Immature natural killer cell (primary cell): ENCODE measurements at regions not wholly inside any gene's neighbourhood (a gene's known extent, or its start where the extent isn't known, plus 50 kb on each side); places are given as distances from the start of the nearest gene placed in this dataset.
"Not testable (repeated sequence)": the region's sequence is repeated elsewhere in the genome, so short reads cannot be mapped to it uniquely, and the experiment has no call there.

ENCODE experiments used
- DNase-seq, 3 donors: peaks; one replicate each; pipeline ENCODE4 v3.0.0; 2022; ENCODE audit warnings: mixed read lengths in 1 of 3
- H3K27ac Mint-ChIP-seq, 6 donors: one replicate each; pipeline ENCODE4 v1.8.0; 2020; ENCODE audit warnings: mixed read lengths in 6 of 6, mild to moderate bottlenecking in 5 of 6, inconsistent platforms in 4 of 6, moderate library complexity in 3 of 6
- H3K27me3 Mint-ChIP-seq, 3 donors: one replicate each; pipeline ENCODE4 v1.8.0; 2020 to 2021; ENCODE audit warnings: low read depth in 3 of 3, mild to moderate bottlenecking in 3 of 3, mixed read lengths in 3 of 3, moderate library complexity in 3 of 3, inconsistent platforms in 1 of 3
- H3K36me3 Mint-ChIP-seq, 3 donors: one replicate each; pipeline ENCODE4 v1.8.0; 2020; ENCODE audit warnings: mixed read lengths in 3 of 3, inconsistent platforms in 2 of 3, mild to moderate bottlenecking in 2 of 3
- H3K4me1 Mint-ChIP-seq, 2 donors: one replicate each; pipeline ENCODE4 v1.8.0; 2020; ENCODE audit warnings: inconsistent platforms in 2 of 2, mild to moderate bottlenecking in 2 of 2, mixed read lengths in 2 of 2, moderate library complexity in 1 of 2
- H3K4me3 Mint-ChIP-seq, 5 donors: one replicate each; pipeline ENCODE4 v1.8.0; 2020; ENCODE audit warnings: mild to moderate bottlenecking in 5 of 5, mixed read lengths in 5 of 5, inconsistent platforms in 3 of 5, moderate library complexity in 3 of 5
- H3K9me3 Mint-ChIP-seq, 6 donors: one replicate each; pipeline ENCODE4 v1.8.0; 2020; ENCODE audit warnings: mild to moderate bottlenecking in 6 of 6, mixed read lengths in 6 of 6, inconsistent platforms in 4 of 6, moderate library complexity in 3 of 6

GRCh38 chr15:26224266-26224665 lies 361.1 kb upstream of the ATP10A start:
- H3K9me3 Mint-ChIP-seq: peaks cover 0 to 15% (median 4%) of the 10 kb centered on the region in 6 donors
- no peak for DNase-seq
- H3K4me3 Mint-ChIP-seq: no peak overlapping the region
- no peaks in the 10 kb centered on the region for H3K4me1 Mint-ChIP-seq
- peaks cover 4 to 5% (median 4%) of the 10 kb centered on the region in 3 donors for H3K27me3 Mint-ChIP-seq
- no peaks in the 10 kb centered on the region for H3K36me3 Mint-ChIP-seq
- no peak overlapping the region for H3K27ac Mint-ChIP-seq

GRCh38 chr15:26223720-26224119 lies 360.6 kb upstream of the ATP10A start:
- Mint-ChIP-seq H3K4me3 (no peak overlapping the region), H3K36me3 (no peaks in the 10 kb centered on the region), H3K27me3 (peaks cover 4 to 5% (median 4%) of the 10 kb centered on the region in 3 donors), H3K27ac (no peak overlapping the region), H3K4me1 (no peaks in the 10 kb centered on the region), H3K9me3 (peaks cover 0 to 15% (median 4%) of the 10 kb centered on the region in 6 donors)
- DNase-seq: no peak

GRCh38 chr15:26222781-26223180 lies 359.7 kb upstream of the ATP10A start:
- DNase-seq: no peak
- Mint-ChIP-seq H3K27ac (no peak overlapping the region), H3K27me3 (peaks cover 3 to 5% (median 4%) of the 10 kb centered on the region in 3 donors), H3K4me1 (no peaks in the 10 kb centered on the region), H3K4me3 (no peak overlapping the region), H3K9me3 (peaks cover 0 to 15% (median 4%) of the 10 kb centered on the region in 6 donors), H3K36me3 (no peaks in the 10 kb centered on the region)

- not testable (repeated sequence) for H3K27me3 Mint-ChIP-seq, H3K4me1 Mint-ChIP-seq, DNase-seq
Observed at GRCh38 chr15:26217043-26217442, 353.9 kb upstream of the ATP10A start.

GRCh38 chr15:26214290-26214689 lies 351.2 kb upstream of the ATP10A start:
- no peak overlapping the region for H3K27ac Mint-ChIP-seq
- DNase-seq: no peak
- H3K4me1 Mint-ChIP-seq: no peaks in the 10 kb centered on the region
- H3K27me3 Mint-ChIP-seq: peaks cover 0 to 3% (median 2%) of the 10 kb centered on the region in 3 donors
- no peaks in the 10 kb centered on the region for H3K36me3 Mint-ChIP-seq
- H3K9me3 Mint-ChIP-seq: peaks cover 3 to 7% (median 4%) of the 10 kb centered on the region in 6 donors
- no peak overlapping the region for H3K4me3 Mint-ChIP-seq

More at GRCh38 chr15:26217043-26217442, 353.9 kb upstream of the ATP10A start:
- not testable (repeated sequence) for H3K9me3 Mint-ChIP-seq, H3K27ac Mint-ChIP-seq, H3K4me3 Mint-ChIP-seq, H3K36me3 Mint-ChIP-seq

- Mint-ChIP-seq H3K27ac (no peak overlapping the region), H3K36me3 (no peaks in the 10 kb centered on the region), H3K9me3 (peaks cover 3 to 7% (median 4%) of the 10 kb centered on the region in 6 donors), H3K27me3 (peaks cover 0 to 3% (median 2%) of the 10 kb centered on the region in 3 donors), H3K4me3 (no peak overlapping the region), H3K4me1 (no peaks in the 10 kb centered on the region)
- DNase-seq: no peak
Observed at GRCh38 chr15:26213427-26213826, 350.3 kb upstream of the ATP10A start.

GRCh38 chr15:26212109-26212508 lies 349.0 kb upstream of the ATP10A start:
- peaks cover 0 to 3% (median 2%) of the 10 kb centered on the region in 3 donors for H3K27me3 Mint-ChIP-seq
- H3K4me3 Mint-ChIP-seq: no peak overlapping the region
- H3K27ac Mint-ChIP-seq: no peak overlapping the region
- H3K36me3 Mint-ChIP-seq: no peaks in the 10 kb centered on the region
- no peaks in the 10 kb centered on the region for H3K4me1 Mint-ChIP-seq
- no peak for DNase-seq
- peaks cover 2 to 7% (median 3%) of the 10 kb centered on the region in 6 donors for H3K9me3 Mint-ChIP-seq

- Mint-ChIP-seq H3K4me1 (no peaks in the 10 kb centered on the region), H3K27me3 (peaks cover 0 to 3% (median 2%) of the 10 kb centered on the region in 3 donors), H3K27ac (no peak overlapping the region), H3K36me3 (no peaks in the 10 kb centered on the region), H3K4me3 (no peak overlapping the region), H3K9me3 (peaks cover 0 to 5% (median 0%) of the 10 kb centered on the region in 6 donors)
- DNase-seq: no peak
Observed at GRCh38 chr15:26210980-26211379, 347.9 kb upstream of the ATP10A start.

- H3K9me3 Mint-ChIP-seq: peaks cover 0 to 3% (median 0%) of the 10 kb centered on the region in 6 donors
- no peaks in the 10 kb centered on the region for H3K36me3 Mint-ChIP-seq
- H3K27me3 Mint-ChIP-seq: peaks cover 0 to 2% (median 0%) of the 10 kb centered on the region in 3 donors
- H3K4me3 Mint-ChIP-seq: no peak overlapping the region
- no peak for DNase-seq
- H3K27ac Mint-ChIP-seq: no peak overlapping the region
- no peaks in the 10 kb centered on the region for H3K4me1 Mint-ChIP-seq
Observed at GRCh38 chr15:26201177-26201858, 338.2 kb upstream of the ATP10A start.

GRCh38 chr15:26200427-26200826 lies 337.3 kb upstream of the ATP10A start:
- Mint-ChIP-seq H3K4me1 (no peaks in the 10 kb centered on the region), H3K27me3 (peaks cover 0 to 2% (median 0%) of the 10 kb centered on the region in 3 donors), H3K36me3 (no peaks in the 10 kb centered on the region), H3K27ac (no peak overlapping the region), H3K9me3 (peaks cover 0 to 3% (median 0%) of the 10 kb centered on the region in 6 donors), H3K4me3 (no peak overlapping the region)
- no peak for DNase-seq

GRCh38 chr15:26197719-26198118 lies 334.6 kb upstream of the ATP10A start:
- H3K4me1 Mint-ChIP-seq: no peaks in the 10 kb centered on the region
- no peak overlapping the region for H3K27ac Mint-ChIP-seq
- H3K4me3 Mint-ChIP-seq: no peak overlapping the region
- H3K36me3 Mint-ChIP-seq: no peaks in the 10 kb centered on the region
- peaks cover 0 to 2% (median 0%) of the 10 kb centered on the region in 3 donors for H3K27me3 Mint-ChIP-seq
- H3K9me3 Mint-ChIP-seq: peaks cover 0 to 3% (median 0%) of the 10 kb centered on the region in 6 donors
- DNase-seq: no peak

- H3K9me3 Mint-ChIP-seq: peaks cover 0 to 3% (median 0%) of the 10 kb centered on the region in 6 donors
- no peaks in the 10 kb centered on the region for H3K36me3 Mint-ChIP-seq
- DNase-seq: no peak
- H3K27ac Mint-ChIP-seq: no peak overlapping the region
- peaks cover 0 to 2% (median 0%) of the 10 kb centered on the region in 3 donors for H3K27me3 Mint-ChIP-seq
- H3K4me3 Mint-ChIP-seq: no peak overlapping the region
- no peaks in the 10 kb centered on the region for H3K4me1 Mint-ChIP-seq
Observed at GRCh38 chr15:26197060-26197459, 333.9 kb upstream of the ATP10A start.

- peaks cover 0 to 8% (median 0%) of the 10 kb centered on the region in 6 donors for H3K9me3 Mint-ChIP-seq
- H3K4me3 Mint-ChIP-seq: no peak overlapping the region
- H3K27me3 Mint-ChIP-seq: no peaks in the 10 kb centered on the region
- no peak overlapping the region for H3K27ac Mint-ChIP-seq
- DNase-seq: no peak
- no peaks in the 10 kb centered on the region for H3K4me1 Mint-ChIP-seq
- H3K36me3 Mint-ChIP-seq: no peaks in the 10 kb centered on the region
Observed at GRCh38 chr15:26191193-26191592, 328.1 kb upstream of the ATP10A start.

GRCh38 chr15:26186138-26186537 lies 323.0 kb upstream of the ATP10A start:
- H3K27ac Mint-ChIP-seq, H3K27me3 Mint-ChIP-seq, DNase-seq, H3K36me3 Mint-ChIP-seq, H3K9me3 Mint-ChIP-seq, H3K4me1 Mint-ChIP-seq, H3K4me3 Mint-ChIP-seq: not testable (repeated sequence)

- Mint-ChIP-seq H3K27me3 (peaks cover 0 to 3% (median 2%) of the 10 kb centered on the region in 3 donors), H3K9me3 (peaks cover 0 to 2% (median 0%) of the 10 kb centered on the region in 6 donors), H3K4me1 (no peaks in the 10 kb centered on the region), H3K36me3 (no peaks in the 10 kb centered on the region), H3K27ac (no peak overlapping the region), H3K4me3 (no peak overlapping the region)
- no peak for DNase-seq
Observed at GRCh38 chr15:26182441-26182840, 319.3 kb upstream of the ATP10A start.
